DOHH2 (cell line): ENCODE measurements at regions not wholly inside any gene's neighbourhood (a gene's known extent, or its start where the extent isn't known, plus 50 kb on each side); places are given as distances from the start of the nearest gene placed in this dataset.
"Not testable (repeated sequence)": the region's sequence is repeated elsewhere in the genome, so short reads cannot be mapped to it uniquely, and the experiment has no call there.

Experiments used
- H3F3A ChIP-seq: fragments of 200-600 bp; sonication (generic), shearing (Covaris generic); 2 replicates; pipeline ENCODE4 v1.6.0; 2016; ENCODE audit warnings: antibody characterized with exemption, mild to moderate bottlenecking; ENCODE audit not compliant: control insufficient read depth, insufficient read depth
- H3K27ac ChIP-seq: fragments of 200-600 bp; sonication (generic); 2 replicates; pipeline ENCODE4 v1.5.1; 2014; ENCODE audit warnings: low read depth, mild to moderate bottlenecking, low read length, moderate library complexity
- H3K27me3 ChIP-seq: fragments of 200-600 bp; sonication (generic); 2 replicates; pipeline ENCODE4 v1.6.1; 2014; ENCODE audit warnings: mild to moderate bottlenecking, low read length, mixed read lengths; ENCODE audit not compliant: control insufficient read depth
- H3K36me3 ChIP-seq: fragments of 200-600 bp; sonication (generic); 2 replicates; pipeline ENCODE4 v1.6.1; 2014; ENCODE audit warnings: mild to moderate bottlenecking, low read length, moderate library complexity, mixed read lengths; ENCODE audit not compliant: control insufficient read depth
- H3K4me1 ChIP-seq: fragments of 200-600 bp; sonication (generic); 2 replicates; pipeline ENCODE4 v1.6.1; 2014; ENCODE audit warnings: mild to moderate bottlenecking, low read length, mixed read lengths; ENCODE audit not compliant: control insufficient read depth
- H3K4me2 ChIP-seq: fragments of 200-600 bp; sonication (generic); 2 replicates; pipeline ENCODE4 v1.6.0; 2014; ENCODE audit warnings: mild to moderate bottlenecking, low read length, moderate library complexity
- H3K4me3 ChIP-seq: fragments of 200-600 bp; sonication (generic); 2 replicates; pipeline ENCODE4 v1.5.1; 2014; ENCODE audit warnings: mild to moderate bottlenecking, low read length, mixed read lengths
- H3K79me2 ChIP-seq: fragments of 200-600 bp; sonication (generic); 2 replicates; pipeline ENCODE4 v1.6.1; 2014; ENCODE audit warnings: mild to moderate bottlenecking, low read length, mixed read lengths; ENCODE audit not compliant: control insufficient read depth
- H3K9me2 ChIP-seq: fragments of 200-600 bp; sonication (generic); replicated peaks from 2 replicates; pipeline ENCODE4 v1.6.1; 2014; ENCODE audit warnings: mild to moderate bottlenecking, low read length, mixed read lengths; ENCODE audit not compliant: control insufficient read depth
- H3K9me3 ChIP-seq: fragments of 200-600 bp; sonication (generic); 2 replicates; pipeline ENCODE4 v1.6.1; 2014; ENCODE audit warnings: antibody characterized with exemption, low read length, mixed read lengths; ENCODE audit not compliant: control insufficient read depth, insufficient read depth
- H4K20me1 ChIP-seq: fragments of 200-600 bp; sonication (generic); 2 replicates; pipeline ENCODE4 v1.6.0; 2014; ENCODE audit warnings: low read depth, mild to moderate bottlenecking, antibody characterized with exemption, low read length, moderate library complexity; ENCODE audit not compliant: control insufficient read depth, insufficient read depth
- CTCF ChIP-seq: fragments of 200-600 bp; sonication (generic); IDR thresholded peaks from one replicate; pipeline ENCODE4 v1.5.1; 2014; ENCODE audit warnings: antibody characterized with exemption, mild to moderate bottlenecking, low read depth, low read length; ENCODE audit not compliant: poor library complexity, severe bottlenecking
- EZH2phosphoT487 ChIP-seq: fragments of 200-600 bp; sonication (generic); IDR thresholded peaks from 2 replicates; pipeline ENCODE4 v1.6.1; 2017; ENCODE audit warnings: borderline replicate concordance, mild to moderate bottlenecking, antibody characterized with exemption, low read length, moderate library complexity, mixed read lengths

GRCh38 chr4:3612934-3613333 lies 80.7 kb upstream of the LRPAP1 start:
- Histone ChIP-seq H3F3A (0 out of 2 replicates have a peak, but pooled peaks cover 4% of the 10 kb centered on the region), H3K4me3 (no peak overlapping the region), H3K27me3 (no peaks in the 10 kb centered on the region), H3K79me2 (no peaks in the 10 kb centered on the region), H3K36me3 (no peaks in the 10 kb centered on the region), H3K27ac (no peak overlapping the region), H3K9me2 (no peaks in the 10 kb centered on the region), H3K4me2 (no peak overlapping the region), H3K9me3 (peaks cover 4% of the 10 kb centered on the region; the same call in 1 of the 2 replicates), H3K4me1 (no peaks in the 10 kb centered on the region), H4K20me1 (no peaks in the 10 kb centered on the region)
- TF ChIP-seq CTCF, result no peak
- no peak for TF ChIP-seq EZH2phosphoT487

- Histone ChIP-seq H3K79me2 (no peaks in the 10 kb centered on the region), H3K27ac (no peak overlapping the region), H3K9me3 (peaks cover 4% of the 10 kb centered on the region; the same call in 1 of the 2 replicates), H3K4me2 (no peak overlapping the region), H3F3A (0 out of 2 replicates have a peak, but pooled peaks cover 4% of the 10 kb centered on the region), H4K20me1 (no peaks in the 10 kb centered on the region), H3K27me3 (no peaks in the 10 kb centered on the region), H3K4me3 (no peak overlapping the region), H3K9me2 (no peaks in the 10 kb centered on the region), H3K36me3 (no peaks in the 10 kb centered on the region), H3K4me1 (no peaks in the 10 kb centered on the region)
- TF ChIP-seq CTCF, result no peak
- no peak for TF ChIP-seq EZH2phosphoT487
Observed at GRCh38 chr4:3612281-3612680, 80.1 kb upstream of the LRPAP1 start.

GRCh38 chr4:3611778-3612177 lies 79.6 kb upstream of the LRPAP1 start:
- no peak overlapping the region for H3K4me3 ChIP-seq

GRCh38 chr4:3610851-3611250 lies 78.6 kb upstream of the LRPAP1 start:
- not testable (repeated sequence) for H3K9me2 ChIP-seq, H3K4me3 ChIP-seq, H3K9me3 ChIP-seq, H3K27me3 ChIP-seq, H3K4me2 ChIP-seq, H4K20me1 ChIP-seq, H3K27ac ChIP-seq, H3K79me2 ChIP-seq, H3F3A ChIP-seq, H3K36me3 ChIP-seq, H3K4me1 ChIP-seq

More at GRCh38 chr4:3611778-3612177, 79.6 kb upstream of the LRPAP1 start:
- no peaks in the 10 kb centered on the region for H3K79me2 ChIP-seq
- H3K9me3 ChIP-seq, result peaks cover 4% of the 10 kb centered on the region; the same call in 1 of the 2 replicates
- no peak overlapping the region for H3K4me2 ChIP-seq
- H3F3A ChIP-seq, result 0 out of 2 replicates have a peak, but pooled peaks cover 4% of the 10 kb centered on the region
- H3K9me2 ChIP-seq, result no peaks in the 10 kb centered on the region
- H3K27ac ChIP-seq, result no peak overlapping the region
- no peaks in the 10 kb centered on the region for H3K36me3 ChIP-seq
- no peaks in the 10 kb centered on the region for H4K20me1 ChIP-seq
- H3K4me1 ChIP-seq, result no peaks in the 10 kb centered on the region
- TF ChIP-seq CTCF (no peak), EZH2phosphoT487 (no peak)
- H3K27me3 ChIP-seq, result no peaks in the 10 kb centered on the region

- H3K27me3 ChIP-seq, H3K9me2 ChIP-seq, H3K4me3 ChIP-seq, H3K79me2 ChIP-seq, H3K27ac ChIP-seq, H3K9me3 ChIP-seq, H4K20me1 ChIP-seq, H3K36me3 ChIP-seq, H3F3A ChIP-seq, H3K4me1 ChIP-seq, H3K4me2 ChIP-seq: not testable (repeated sequence)
Observed at GRCh38 chr4:3609905-3610304, 77.7 kb upstream of the LRPAP1 start.
